GM19467 (cell line): ENCODE measurements at regions not wholly inside any gene's neighbourhood (a gene's known extent, or its start where the extent isn't known, plus 50 kb on each side); places are given as distances from the start of the nearest gene placed in this dataset.

Experiments
- ATAC-seq: cut with Tn5 transposase; IDR thresholded peaks from one replicate; pipeline ENCODE4 v1.9.1; 2021; ENCODE audit warnings: mild to moderate bottlenecking, moderate library complexity; ENCODE audit not compliant: unreplicated experiment

DNA sequence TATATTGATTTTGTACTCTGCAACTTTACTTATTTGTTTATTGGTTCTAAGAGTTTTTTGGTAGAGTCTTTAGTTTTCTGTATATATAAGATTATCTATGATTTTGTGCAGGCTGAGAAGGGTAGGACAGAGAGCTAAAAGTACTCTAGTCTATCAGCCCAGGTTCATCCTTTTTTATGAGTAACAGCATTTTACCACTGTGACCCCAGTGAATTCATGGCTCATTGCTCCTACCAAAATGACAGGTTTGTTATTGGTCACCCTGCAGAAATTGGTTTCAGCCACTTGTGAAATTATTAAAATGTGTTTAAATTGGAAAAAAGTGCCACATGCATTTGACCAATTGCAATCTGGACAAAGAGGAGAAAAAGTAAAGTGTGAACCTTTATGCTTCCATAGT is 421.4 kb upstream of the DAB2 start:
- ATAC-seq = peak; percentile 51

DNA sequence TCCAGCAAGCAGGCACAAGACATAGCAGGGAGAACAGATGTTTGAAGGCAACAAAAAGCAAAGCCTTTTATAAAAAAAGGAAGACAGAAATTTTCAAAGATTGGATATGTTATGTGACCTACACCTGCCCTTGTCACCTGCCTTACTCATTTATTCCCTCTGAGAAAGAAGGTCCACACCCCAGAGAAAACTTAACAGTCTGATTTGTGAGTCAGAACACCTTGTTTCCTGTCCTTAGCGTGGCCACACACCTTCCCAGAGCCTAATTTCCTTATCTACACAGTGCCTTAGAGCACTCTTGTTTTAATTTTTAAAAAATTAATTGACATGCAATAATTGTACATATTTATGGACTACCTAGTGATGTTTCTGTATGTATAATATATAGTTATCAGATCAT is 419.0 kb upstream of the DAB2 start:
- ATAC-seq = no peak

DNA sequence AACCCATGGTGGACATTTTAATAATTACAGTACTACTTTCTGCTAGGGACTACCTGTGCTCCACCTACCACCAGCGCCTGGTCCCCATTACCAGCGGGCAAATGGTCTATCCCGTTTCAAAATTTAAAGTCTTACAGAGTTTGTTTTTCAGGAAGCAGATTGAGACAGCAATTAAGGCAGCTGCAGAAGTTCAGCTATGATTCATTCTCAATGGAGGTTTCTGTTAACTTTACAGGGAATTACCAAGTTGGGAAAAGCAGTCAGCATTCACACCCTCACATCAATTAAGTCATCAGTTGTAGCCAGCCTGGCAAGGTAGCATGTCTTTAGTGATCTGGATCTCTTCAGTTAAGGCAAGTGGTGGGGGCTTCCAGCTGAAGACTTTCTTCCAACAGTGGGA is 410.6 kb upstream of the DAB2 start:
- ATAC-seq = no peak

DNA sequence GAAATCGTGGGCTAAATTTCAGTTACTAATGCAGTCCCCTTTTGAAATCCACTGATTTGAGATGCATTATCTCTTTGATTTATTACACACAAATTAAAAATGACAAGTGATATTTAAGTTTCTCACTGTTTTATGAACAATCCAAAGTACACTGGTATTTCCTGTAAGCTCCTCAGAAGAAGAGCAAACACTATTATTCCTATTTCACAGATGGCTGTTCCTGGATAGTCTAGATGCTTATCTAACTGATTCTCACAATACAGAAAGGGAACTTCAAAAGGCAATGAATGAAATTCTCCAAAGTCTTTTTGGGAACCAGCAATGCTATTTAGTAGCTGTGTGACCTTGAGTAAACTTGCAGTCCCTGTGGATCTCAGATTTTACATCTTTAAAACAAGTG is 404.7 kb upstream of the DAB2 start:
- ATAC-seq = no peak

DNA sequence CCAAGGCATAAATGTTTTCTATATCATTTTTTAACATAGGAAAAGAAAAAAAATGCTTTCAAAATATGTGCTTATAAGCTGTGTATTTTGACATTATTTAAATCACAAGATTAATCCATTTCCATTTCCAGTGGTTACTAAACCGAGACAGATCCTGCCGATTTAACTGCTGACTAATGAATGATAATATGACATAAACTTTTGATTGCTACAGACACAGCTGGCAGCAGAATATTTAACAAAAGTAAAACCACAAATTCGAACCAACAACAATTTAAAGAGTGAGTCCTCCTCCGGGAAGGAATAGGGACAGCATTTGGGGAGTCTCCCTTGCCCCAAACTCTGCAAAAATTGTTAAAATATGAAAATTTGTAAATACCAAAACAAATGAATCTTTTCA is 401.3 kb upstream of the DAB2 start:
- no peak for ATAC-seq

DNA sequence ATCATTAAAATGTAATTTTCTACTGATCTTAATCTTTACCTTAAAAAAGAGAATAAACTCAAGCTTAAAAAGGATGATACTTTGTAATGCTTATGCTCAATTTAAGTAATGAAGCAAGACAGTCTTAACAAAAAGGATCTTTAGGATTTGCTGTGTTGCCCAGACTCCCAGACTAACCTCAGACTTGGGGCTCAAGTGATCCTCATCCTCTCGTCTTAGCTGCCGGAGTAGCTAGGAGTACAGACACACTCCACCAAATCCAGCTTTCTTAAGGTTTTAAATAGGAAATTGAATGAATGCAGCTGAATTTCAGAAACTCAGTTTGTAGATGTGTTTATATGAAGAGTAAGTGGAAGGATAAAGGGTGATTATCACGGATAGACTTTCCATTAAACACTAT is 400.5 kb upstream of the DAB2 start:
- ATAC-seq = no peak

DNA sequence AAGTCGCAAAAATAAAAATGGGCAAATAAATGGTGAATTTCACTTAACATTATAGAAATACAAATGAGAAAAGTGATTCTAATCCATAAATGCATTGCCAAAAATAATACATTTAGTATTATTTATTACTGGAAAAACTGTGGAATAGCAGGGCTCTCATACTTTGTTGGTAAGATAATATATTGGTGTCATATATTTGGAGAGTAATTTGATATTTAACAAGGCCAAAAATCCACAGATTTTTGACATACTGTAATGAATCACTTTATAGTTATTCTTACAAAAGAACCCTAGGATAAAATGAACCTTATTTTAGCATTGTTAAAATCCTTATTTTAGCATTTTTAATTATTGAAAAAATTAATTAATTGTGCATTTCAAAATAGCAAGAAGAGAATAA is 397.2 kb upstream of the DAB2 start:
- ATAC-seq = no peak

DNA sequence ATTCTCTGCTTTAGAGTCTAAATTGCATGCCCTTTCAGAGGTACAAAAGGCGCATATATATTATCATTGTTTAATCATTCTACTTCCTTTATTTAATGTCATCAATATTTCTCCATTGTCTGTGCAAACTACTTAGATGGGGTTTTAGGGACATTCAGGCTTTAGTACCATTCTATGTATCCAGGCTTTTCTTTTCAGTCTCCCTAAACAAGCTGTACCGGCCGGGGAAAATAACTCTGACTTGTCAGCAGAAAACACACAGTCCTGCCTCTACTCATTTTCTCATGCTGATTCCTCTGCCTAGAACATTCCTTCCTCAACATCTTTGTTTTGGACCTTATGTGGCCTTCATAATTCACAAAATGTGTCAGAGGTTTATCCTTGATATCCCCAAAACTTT is 392.1 kb upstream of the DAB2 start:
- ATAC-seq = no peak

DNA sequence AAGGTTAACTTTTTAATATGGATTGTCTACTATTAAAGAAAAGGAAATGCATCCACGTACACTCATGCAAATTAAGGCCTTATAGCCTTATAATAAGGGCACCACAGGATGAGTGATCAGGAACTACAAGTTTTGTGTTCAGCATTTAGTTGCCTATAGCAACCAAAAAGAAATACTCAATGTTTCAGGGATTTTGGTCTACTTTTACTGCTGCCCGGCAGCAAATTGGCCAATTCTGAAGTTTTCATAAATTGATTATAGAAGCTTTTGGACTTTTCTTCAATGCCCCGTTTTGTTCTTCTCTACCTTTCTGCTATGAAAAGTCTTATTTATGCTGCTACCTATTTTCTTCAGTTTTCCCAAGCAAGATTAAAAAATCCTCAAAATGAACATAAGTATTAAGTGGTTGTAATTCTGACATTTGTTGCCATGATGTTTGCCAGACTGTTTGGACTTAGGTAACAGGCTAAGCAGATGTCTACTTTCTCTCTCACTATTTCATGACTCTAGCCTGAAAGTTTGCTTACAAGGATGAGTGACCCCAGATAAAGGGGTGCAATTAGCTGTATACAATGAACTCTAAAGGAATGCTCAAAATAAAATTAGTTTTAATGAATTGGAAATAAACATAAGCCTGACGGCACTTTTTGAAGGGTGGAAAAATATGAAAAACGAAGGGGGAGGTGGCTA is 391.5 kb upstream of the DAB2 start:
- ATAC-seq = no peak

DNA sequence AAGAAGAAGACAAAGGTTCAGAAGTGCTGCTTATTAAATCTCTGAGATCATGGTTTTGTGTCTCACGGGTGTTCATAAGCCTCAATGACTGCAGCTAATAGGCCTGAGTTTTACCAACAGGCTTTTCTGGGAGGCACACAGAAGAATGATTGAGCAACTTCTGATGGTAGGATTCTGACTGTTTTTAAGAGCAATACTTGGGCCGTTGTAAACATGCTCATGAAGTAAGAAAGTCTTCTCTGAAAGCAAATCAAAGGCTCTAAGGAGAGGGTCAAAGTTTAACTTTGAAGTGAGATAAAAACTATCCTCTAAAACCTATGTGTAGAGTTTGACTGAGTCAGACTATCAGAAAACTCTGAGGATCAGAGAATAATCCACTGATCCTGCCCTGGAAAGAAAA is 390.9 kb upstream of the DAB2 start:
- no peak for ATAC-seq

DNA sequence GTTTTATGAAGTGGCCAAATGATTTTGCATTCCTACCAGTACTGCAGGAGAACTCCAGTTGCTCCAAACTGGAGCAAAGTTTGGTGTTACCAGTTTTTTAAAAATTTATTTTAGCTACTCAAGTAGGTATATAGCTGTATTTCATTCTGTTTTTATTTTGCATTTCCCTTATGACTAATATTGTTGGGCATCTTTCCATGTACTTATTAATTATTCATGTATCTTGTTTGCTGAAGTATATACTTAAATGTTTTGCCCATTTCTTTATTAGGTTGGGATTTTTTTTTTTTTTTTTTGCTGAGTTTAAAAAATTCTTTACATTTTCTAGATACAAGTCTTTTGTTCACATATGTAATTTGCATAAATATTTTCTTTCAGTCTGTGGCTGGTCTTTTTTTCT is 386.6 kb upstream of the DAB2 start:
- no peak for ATAC-seq

DNA sequence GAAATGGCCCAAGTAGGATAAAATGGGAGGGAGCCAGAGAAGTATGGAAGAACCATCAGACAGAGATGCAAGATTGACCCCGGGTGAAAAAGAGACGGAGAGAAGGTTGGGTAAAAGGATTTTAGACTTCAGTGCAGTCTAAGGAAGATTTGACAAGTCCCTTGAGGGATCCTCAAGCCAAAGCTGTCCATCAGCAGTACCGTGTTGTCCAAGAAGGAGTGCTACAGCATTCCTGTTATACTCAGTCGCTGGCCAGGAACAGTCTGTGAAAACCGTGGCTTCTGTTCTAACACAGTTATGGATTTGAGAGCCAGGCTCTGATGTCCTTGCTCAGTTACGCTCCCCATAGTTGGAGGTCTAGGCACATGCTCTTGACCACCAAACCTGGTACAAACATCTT is 383.9 kb upstream of the DAB2 start:
- no peak for ATAC-seq

DNA sequence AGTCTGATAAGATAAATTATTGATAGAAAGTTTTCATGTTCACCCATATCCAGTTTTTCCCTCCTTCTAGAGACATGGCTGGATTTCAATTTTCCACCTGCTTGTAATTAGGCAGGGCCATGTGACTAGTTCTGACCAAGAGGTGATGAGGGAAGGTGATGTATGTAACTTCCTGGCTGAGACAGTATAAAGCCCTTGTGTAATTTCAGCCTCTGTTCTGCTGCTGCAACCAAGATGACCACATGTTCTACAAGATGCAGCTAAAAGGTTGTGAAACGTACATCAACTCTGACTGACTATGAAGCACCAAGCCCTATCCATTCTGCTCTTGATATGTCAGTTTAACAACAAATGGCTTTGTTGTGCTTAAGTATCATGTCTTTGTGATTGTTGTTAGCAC is 376.5 kb upstream of the DAB2 start:
- ATAC-seq = no peak

DNA sequence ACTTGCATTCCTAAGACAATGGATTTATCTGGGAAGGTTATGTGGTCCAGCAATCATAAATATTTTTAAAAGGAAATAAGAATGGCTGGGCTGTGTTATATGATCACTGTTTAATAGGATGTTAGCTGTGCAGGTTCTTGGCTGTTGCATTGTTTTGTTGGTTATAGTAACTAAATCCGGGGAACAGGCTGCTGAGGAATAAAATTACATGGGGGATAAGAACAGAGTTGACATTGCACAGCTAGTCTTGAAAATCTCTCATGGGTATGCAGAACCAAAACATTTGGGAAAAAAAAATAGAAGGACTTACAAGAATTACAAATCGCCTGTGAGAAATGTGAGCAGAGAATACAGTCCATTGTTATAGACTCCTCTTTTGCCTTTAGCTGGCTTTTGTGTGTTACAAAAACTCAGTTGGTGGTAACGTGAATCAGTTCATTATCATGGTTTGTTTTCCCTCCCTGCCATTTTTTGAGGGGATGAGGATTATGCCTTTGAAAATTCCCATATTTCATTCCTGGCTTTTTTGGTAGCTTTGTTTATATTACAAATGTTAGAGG is 375.3 kb upstream of the DAB2 start:
- no peak for ATAC-seq

DNA sequence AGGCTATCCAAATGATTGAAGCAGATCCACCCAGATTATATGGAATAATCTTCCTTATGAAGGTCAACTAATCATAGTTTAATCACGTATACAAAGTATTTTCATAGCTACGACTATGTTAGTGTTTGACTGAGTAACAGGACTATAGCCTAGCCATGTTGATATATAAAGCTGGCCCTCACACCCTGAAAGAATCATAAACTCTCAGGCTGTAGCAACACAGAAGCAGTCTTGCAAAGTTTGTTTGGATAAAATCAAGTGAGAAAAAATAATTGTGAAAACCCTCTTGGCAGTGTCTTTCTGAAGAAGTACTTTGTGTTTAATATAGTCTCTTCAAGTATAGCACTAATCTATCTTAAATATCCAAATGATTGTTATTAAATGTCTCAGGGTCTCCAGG is 374.5 kb upstream of the DAB2 start:
- no peak for ATAC-seq

DNA sequence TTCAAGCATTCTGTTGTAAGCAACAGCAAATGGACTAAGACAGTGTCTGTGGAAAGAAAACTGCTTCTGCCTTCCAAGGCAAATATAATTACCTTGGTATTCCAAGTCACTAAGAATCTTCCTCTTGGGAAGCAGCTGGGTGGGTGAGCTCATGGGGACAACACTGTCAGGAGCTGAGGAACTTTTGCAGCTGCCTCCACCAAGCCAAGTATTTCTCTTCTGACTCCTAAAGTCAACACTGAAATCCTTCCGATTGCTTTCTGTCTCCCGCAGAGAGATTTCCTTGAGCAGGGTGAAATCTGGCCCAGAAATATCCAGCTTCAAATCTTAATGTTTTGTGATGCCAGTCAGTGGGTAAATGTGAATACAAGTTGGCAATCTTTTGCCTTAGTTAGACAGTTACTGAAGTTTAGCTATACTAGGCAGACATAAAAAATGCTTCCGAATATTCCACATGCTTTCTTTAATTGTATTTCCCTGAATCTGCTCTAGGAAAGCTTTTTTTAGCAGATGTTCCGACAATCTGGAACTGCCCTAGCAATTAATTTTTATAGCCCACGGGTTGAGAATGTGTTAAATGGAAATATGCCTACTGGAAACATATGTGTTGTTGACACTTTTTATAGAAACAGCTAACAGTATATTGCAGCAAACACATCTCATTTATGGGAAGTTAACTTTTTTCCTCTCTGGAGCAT is 369.9 kb upstream of the DAB2 start:
- no peak for ATAC-seq

DNA sequence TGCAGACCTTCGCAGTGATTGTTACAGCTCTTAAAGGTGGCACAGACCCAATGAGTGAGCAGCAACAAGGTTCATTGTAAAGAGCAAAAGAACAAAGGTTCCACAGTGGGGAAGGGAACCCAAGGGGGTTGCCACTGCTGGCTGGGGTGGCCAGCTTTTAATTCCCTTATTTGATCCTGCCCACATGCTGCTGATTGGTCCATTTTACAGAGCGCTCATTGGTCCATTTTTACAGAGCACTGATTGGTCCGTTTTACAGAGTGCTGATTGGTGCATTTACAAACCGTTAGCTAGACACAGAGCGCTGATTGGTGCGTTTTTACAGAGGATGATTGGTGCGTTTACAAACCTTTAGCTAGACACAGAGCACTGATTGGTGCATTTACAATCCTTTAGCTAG is 360.6 kb upstream of the DAB2 start:
- no peak for ATAC-seq

DNA sequence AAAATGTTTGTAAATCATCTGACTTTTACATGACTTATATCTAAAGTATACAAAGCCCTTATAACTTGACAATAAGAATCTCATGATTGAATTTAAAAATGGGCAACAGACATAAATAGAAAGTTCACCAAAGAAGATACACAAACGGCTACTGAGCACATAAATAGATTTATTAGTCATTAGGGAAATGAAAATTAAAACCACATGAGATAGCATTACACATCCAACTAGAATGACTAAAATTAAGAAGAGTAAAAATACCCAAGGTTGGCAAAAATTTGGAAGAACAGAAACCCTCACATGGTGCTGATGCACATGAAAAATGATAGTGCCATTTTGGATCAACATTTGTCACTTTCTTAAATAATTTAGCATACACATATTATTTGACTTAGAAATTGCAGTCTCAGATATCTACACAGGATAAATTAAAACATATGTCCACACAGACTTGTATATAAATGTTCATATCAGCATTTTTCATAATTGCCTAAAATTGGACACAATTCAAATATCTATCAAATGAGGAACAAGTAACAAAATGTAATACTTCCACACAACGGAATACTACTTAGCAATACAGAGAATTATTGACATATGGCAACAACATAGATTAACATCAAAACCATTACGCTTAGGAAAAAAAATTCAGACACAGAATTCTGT is 359.1 kb upstream of the DAB2 start:
- no peak for ATAC-seq

DNA sequence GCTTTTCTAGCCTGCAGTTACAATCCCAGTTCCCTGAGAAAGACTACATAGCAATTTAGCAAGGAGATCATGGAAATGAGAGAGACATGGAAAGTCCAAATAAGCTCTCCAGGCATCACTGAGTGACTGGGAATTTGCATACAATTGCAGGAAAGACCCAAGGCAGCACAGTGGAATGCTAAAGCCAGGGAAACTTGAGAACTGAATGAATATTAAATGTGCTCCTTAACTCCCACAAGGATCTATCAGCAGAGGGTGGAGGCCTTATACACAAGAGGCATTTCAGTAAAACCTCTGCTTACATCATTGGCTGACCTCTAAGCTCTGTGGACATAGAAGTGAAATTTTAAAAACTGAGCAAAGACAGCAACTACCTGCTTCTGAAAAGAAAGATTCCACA is 355.6 kb upstream of the DAB2 start:
- no peak for ATAC-seq

DNA sequence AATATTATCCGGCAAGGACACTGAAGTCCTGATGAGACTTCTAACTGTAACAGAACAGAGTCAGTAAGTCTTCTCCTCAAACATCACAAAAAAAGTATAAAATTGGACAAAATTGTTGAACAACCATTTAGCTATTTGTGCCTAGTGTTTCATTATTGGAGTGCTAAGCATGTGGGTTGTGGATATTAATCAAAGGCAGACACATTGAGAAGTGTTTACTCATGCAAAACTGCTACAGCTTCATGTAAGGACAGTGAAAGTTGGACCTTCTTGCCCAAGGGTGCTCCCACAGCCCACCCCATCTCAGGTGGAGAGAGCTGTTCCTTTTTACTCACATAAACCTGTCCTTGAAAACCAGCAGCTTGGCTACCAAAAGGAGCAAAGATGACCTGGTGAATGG is 355.1 kb upstream of the DAB2 start:
- no peak for ATAC-seq

DNA sequence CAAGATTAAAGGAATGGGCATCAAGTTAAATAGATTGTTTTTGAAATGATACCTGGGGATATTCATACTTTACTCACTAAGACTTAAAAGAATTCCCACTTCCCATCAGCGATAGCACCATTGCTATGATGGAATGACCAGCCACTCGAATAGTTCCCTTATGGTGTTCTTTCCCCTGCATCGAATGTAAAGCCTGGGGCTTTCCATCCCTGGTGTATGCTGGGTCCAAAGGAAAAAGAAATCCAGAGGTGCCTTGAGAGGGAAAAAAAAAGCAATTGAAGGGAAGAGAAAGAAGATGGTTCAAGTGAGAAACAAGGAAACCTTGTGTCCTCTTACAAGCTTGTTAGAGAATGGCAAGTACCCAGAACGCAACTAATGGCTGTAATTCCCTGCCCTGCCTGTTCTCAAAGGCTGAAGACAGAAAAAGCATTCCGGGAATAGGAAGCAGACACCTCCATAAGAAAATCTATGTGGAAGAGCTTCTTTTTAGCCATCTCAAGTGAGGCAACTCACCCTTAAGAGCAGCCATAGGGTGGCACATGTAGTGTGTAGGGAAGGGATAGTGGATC is 351.1 kb upstream of the DAB2 start:
- ATAC-seq = no peak
